ENCODE measurements at regions not wholly inside any gene's neighbourhood (a gene's known extent, or its start where the extent isn't known, plus 50 kb on each side); places are given as distances from the start of the nearest gene placed in this dataset.

- no peak for TF ChIP-seq POLR2A (IDR thresholded peaks at IDR 0.05; ENCODE audit: low read depth)
- no peak for TF ChIP-seq EP300 (IDR thresholded peaks at IDR 0.05)
- TF ChIP-seq CTCF (IDR thresholded peaks at IDR 0.05) = no peak
- TF ChIP-seq POLR2AphosphoS5 (IDR thresholded peaks at IDR 0.05) = no peak
Measured at GRCh38 chr13:110010404-110011138, 224.2 kb upstream of the IRS2 start.
